Omental fat pad (tissue), 3 donors: ENCODE measurements at regions not wholly inside any gene's neighbourhood (a gene's known extent, or its start where the extent isn't known, plus 50 kb on each side); places are given as distances from the start of the nearest gene placed in this dataset.

Source experiments
- ATAC-seq: fragments of 150-250 bp; one replicate; pipeline ENCODE4 v1.9.1; 2016; ENCODE audit warnings: mild to moderate bottlenecking, moderate library complexity; ENCODE audit not compliant: low FRiP score
- DNase-seq: peaks from one replicate; pipeline ENCODE4 v3.0.0-alpha.2; 2019; ENCODE audit warnings: low spot score
- CTCF ChIP-seq, 3 donors: fragments of 450-650 bp; IDR thresholded peaks; one replicate each; pipeline ENCODE4 v1.5.1; 2016 to 2017; ENCODE audit warnings: antibody characterized with exemption in 3 of 3, mild to moderate bottlenecking in 3 of 3, moderate library complexity in 2 of 3

- ATAC-seq: no peak
These were observed 217.3 kb downstream of the ZIC4 start for GRCh38 chr3:147189016-147189415.

GRCh38 chr3:147187687-147188086, 218.7 kb downstream of the ZIC4 start:
- no peak for TF ChIP-seq CTCF (IDR thresholded peaks at IDR 0.05)
- ATAC-seq (no peak), DNase-seq (no peak)

More at GRCh38 chr3:147189016-147189415, 217.3 kb downstream of the ZIC4 start:
- no peak for TF ChIP-seq CTCF (IDR thresholded peaks at IDR 0.05)
- no peak for DNase-seq

- ATAC-seq (no peak), DNase-seq (no peak)
- no peak for TF ChIP-seq CTCF (IDR thresholded peaks at IDR 0.05)
These were observed 220.6 kb downstream of the ZIC4 start for GRCh38 chr3:147185781-147186180.

GRCh38 chr3:147184794-147185193, 221.5 kb downstream of the ZIC4 start:
- no peak for TF ChIP-seq CTCF (IDR thresholded peaks at IDR 0.05)
- ATAC-seq (no peak), DNase-seq (no peak)

GRCh38 chr3:147173257-147173656, 233.1 kb downstream of the ZIC4 start:
- DNase-seq (no peak), ATAC-seq (no peak)
- TF ChIP-seq CTCF (IDR thresholded peaks at IDR 0.05): no peak

GRCh38 chr3:147162743-147163142, 243.6 kb downstream of the ZIC4 start:
- TF ChIP-seq CTCF (IDR thresholded peaks at IDR 0.05): no peak
- DNase-seq: no peak
- no peak for ATAC-seq

GRCh38 chr3:147161833-147162232, 244.5 kb downstream of the ZIC4 start:
- no peak for TF ChIP-seq CTCF (IDR thresholded peaks at IDR 0.05)
- DNase-seq: no peak
- no peak for ATAC-seq
